DND-41 (cell line): ENCODE measurements at regions not wholly inside any gene's neighbourhood (a gene's known extent, or its start where the extent isn't known, plus 50 kb on each side); places are given as distances from the start of the nearest gene placed in this dataset.

ENCODE experiments used
- ATAC-seq: fragments of 200-7000 bp; cut with Tn5 transposase; 3 replicates; pipeline ENCODE4 v1.9.1; 2021; ENCODE audit warnings: low read depth; ENCODE audit not compliant: insufficient read depth
- DNase-seq: peaks from one replicate; pipeline ENCODE4 v3.0.0-alpha.2; 2020
- H2AFZ ChIP-seq: 2 replicates; pipeline ENCODE4 v1.6.0; 2012; ENCODE audit warnings: low read depth, low read length
- H3K27ac ChIP-seq: 2 replicates; pipeline ENCODE4 v1.5.1; 2012; ENCODE audit warnings: low read length, inconsistent platforms
- H3K27me3 ChIP-seq: fragments of 200-600 bp; sonication (generic); 2 replicates; pipeline ENCODE4 v1.6.0; 2012; ENCODE audit warnings: low read length, mild to moderate bottlenecking, inconsistent platforms; ENCODE audit not compliant: insufficient read depth, poor library complexity
- H3K36me3 ChIP-seq: 2 replicates; pipeline ENCODE4 v1.5.1; 2012; ENCODE audit warnings: low read length, inconsistent platforms; ENCODE audit not compliant: insufficient read depth
- H3K4me1 ChIP-seq: 2 replicates; pipeline ENCODE4 v1.5.1; 2012; ENCODE audit warnings: mild to moderate bottlenecking, low read length; ENCODE audit not compliant: insufficient read depth
- H3K4me2 ChIP-seq: 2 replicates; pipeline ENCODE4 v1.6.0; 2012; ENCODE audit warnings: mild to moderate bottlenecking, moderate library complexity, low read length, inconsistent platforms; ENCODE audit not compliant: insufficient read depth
- H3K4me3 ChIP-seq, 2 experiments: fragments of 200-600 bp in 1 of 2; shearing (Covaris generic) in 1 of 2; 2 replicates each; pipeline ENCODE4 v1.5.1; 2012 to 2016; ENCODE audit warnings: inconsistent platforms in 2 of 2, low read length in 2 of 2, mild to moderate bottlenecking in 2 of 2, low read depth in 1 of 2, moderate library complexity in 1 of 2
- H3K79me2 ChIP-seq: 2 replicates; pipeline ENCODE4 v1.6.0; 2012; ENCODE audit warnings: low read length, inconsistent platforms; ENCODE audit not compliant: insufficient read depth
- H3K9ac ChIP-seq: 2 replicates; pipeline ENCODE4 v1.6.0; 2012; ENCODE audit warnings: low read depth, mild to moderate bottlenecking, inconsistent platforms, low read length, moderate library complexity
- H3K9me3 ChIP-seq: 2 replicates; pipeline ENCODE4 v1.5.1; 2012; ENCODE audit warnings: low read length, moderate library complexity, mild to moderate bottlenecking, inconsistent platforms; ENCODE audit not compliant: insufficient read depth, severe bottlenecking
- H4K20me1 ChIP-seq: 2 replicates; pipeline ENCODE4 v1.6.0; 2012; ENCODE audit warnings: low read length; ENCODE audit not compliant: insufficient read depth
- CTCF ChIP-seq: IDR thresholded peaks from 2 replicates; pipeline ENCODE4 v1.5.1; 2012; ENCODE audit warnings: borderline replicate concordance, low read length, moderate library complexity, mild to moderate bottlenecking; ENCODE audit not compliant: poor library complexity, severe bottlenecking; ENCODE audit errors: extremely low read depth
- EZH2 ChIP-seq: IDR thresholded peaks from 3 replicates; pipeline ENCODE4 v1.6.1; 2012; ENCODE audit warnings: borderline replicate concordance, low read depth, mild to moderate bottlenecking, moderate library complexity, low read length, inconsistent platforms; ENCODE audit not compliant: severe bottlenecking

- no peaks in the 10 kb centered on the region for H3K36me3 ChIP-seq
- no peaks in the 10 kb centered on the region for H3K27me3 ChIP-seq
- ATAC-seq (no peak), DNase-seq (no peak)
- H3K79me2 ChIP-seq: no peaks in the 10 kb centered on the region
- no peak for TF ChIP-seq CTCF
- no peak for TF ChIP-seq EZH2
- no peaks in the 10 kb centered on the region for H4K20me1 ChIP-seq
- no peak overlapping the region for H3K27ac ChIP-seq
- no peak overlapping the region for H3K4me3 ChIP-seq
- H3K4me1 ChIP-seq: no peaks in the 10 kb centered on the region
- H2AFZ ChIP-seq: no peak overlapping the region
- H3K4me2 ChIP-seq: no peak overlapping the region
- H3K9me3 ChIP-seq: no peaks in the 10 kb centered on the region
- H3K9ac ChIP-seq: no peak overlapping the region
Observed at GRCh38 chr16:82404586-82405315, 222.0 kb upstream of the CDH13 start.

- Histone ChIP-seq H3K27me3 (no peaks in the 10 kb centered on the region), H3K27ac (no peak overlapping the region), H4K20me1 (no peaks in the 10 kb centered on the region), H3K4me3 (no peak overlapping the region), H3K4me2 (no peak overlapping the region), H3K9ac (no peak overlapping the region), H3K9me3 (no peaks in the 10 kb centered on the region), H2AFZ (no peak overlapping the region), H3K79me2 (no peaks in the 10 kb centered on the region), H3K36me3 (no peaks in the 10 kb centered on the region), H3K4me1 (no peaks in the 10 kb centered on the region)
- DNase-seq (no peak), ATAC-seq (no peak)
- no peak for TF ChIP-seq EZH2
- no peak for TF ChIP-seq CTCF
Observed at GRCh38 chr16:82402665-82403218, 224.0 kb upstream of the CDH13 start.

- Histone ChIP-seq H3K27ac (no peak overlapping the region), H3K36me3 (no peaks in the 10 kb centered on the region), H2AFZ (no peak overlapping the region), H3K9me3 (no peaks in the 10 kb centered on the region), H3K9ac (no peak overlapping the region), H3K27me3 (no peaks in the 10 kb centered on the region), H3K79me2 (no peaks in the 10 kb centered on the region), H3K4me2 (no peak overlapping the region), H3K4me1 (no peaks in the 10 kb centered on the region), H4K20me1 (no peaks in the 10 kb centered on the region), H3K4me3 (no peak overlapping the region)
- ATAC-seq: no peak
- TF ChIP-seq EZH2 (no peak), CTCF (no peak)
- DNase-seq: no peak
Observed at GRCh38 chr16:82400046-82400445, 226.7 kb upstream of the CDH13 start.
